HG02588 (cell line): ENCODE measurements at regions not wholly inside any gene's neighbourhood (a gene's known extent, or its start where the extent isn't known, plus 50 kb on each side); places are given as distances from the start of the nearest gene placed in this dataset.
"Not testable (repeated sequence)": the region's sequence is repeated elsewhere in the genome, so short reads cannot be mapped to it uniquely, and the experiment has no call there.

Experiments
- ATAC-seq: cut with Tn5 transposase; IDR thresholded peaks from one replicate; pipeline ENCODE4 v1.9.1; 2021; ENCODE audit warnings: mild to moderate bottlenecking, moderate library complexity; ENCODE audit not compliant: unreplicated experiment

- no peak for ATAC-seq
These were observed 405.8 kb downstream of the TMEM182 start for GRCh38 chr2:103167599-103167998.

GRCh38 chr2:103169861-103170260 lies 408.0 kb downstream of the TMEM182 start:
- ATAC-seq, result no peak

- ATAC-seq, result no peak
These were observed 411.0 kb downstream of the TMEM182 start for GRCh38 chr2:103172821-103173220.

DNA sequence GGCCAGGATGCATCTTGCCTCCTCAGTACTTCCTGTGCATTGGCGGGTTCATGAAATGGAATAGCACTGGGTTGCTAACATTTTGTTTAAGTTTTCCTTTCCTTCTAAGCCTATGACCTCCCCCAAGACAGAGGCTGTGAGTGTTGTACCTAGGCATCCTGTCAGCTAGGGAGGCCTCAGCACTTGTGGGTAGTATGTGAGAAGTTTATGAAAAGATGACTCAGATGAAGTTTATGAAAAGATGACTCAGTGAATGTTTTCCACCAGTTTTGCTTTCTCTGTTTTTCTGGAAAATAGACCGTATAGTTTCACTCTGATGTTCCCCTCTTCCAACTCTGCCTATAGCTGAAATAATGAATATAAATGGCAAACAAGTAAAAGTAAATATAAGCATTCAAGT lies 412.9 kb downstream of the TMEM182 start:
- no peak for ATAC-seq

GRCh38 chr2:103176294-103176915 lies 414.6 kb downstream of the TMEM182 start:
- no peak for ATAC-seq

DNA sequence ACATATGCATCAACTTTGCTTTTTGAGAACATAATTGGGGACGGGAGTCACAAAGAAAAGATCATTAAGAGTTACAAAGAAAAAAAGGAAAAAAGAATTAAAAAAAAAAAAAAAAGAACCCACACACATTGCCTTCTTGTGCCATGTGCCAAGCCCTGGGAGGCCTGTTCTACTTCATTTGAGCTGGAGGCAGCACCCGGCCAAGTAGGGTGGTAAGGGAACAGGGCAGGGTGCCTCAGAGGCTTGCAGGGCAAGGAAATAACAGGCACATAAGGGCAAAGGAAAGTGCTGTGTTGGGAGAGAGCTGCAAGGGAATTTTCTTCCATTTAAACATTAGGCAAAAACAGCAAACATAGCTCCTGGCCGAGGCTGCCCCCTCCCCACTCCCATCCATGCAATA lies 418.0 kb downstream of the TMEM182 start:
- no peak for ATAC-seq

- no peak for ATAC-seq
These were observed 421.2 kb downstream of the TMEM182 start for GRCh38 chr2:103183061-103183460.

GRCh38 chr2:103196802-103197201 lies 435.0 kb downstream of the TMEM182 start:
- ATAC-seq, result no peak

DNA sequence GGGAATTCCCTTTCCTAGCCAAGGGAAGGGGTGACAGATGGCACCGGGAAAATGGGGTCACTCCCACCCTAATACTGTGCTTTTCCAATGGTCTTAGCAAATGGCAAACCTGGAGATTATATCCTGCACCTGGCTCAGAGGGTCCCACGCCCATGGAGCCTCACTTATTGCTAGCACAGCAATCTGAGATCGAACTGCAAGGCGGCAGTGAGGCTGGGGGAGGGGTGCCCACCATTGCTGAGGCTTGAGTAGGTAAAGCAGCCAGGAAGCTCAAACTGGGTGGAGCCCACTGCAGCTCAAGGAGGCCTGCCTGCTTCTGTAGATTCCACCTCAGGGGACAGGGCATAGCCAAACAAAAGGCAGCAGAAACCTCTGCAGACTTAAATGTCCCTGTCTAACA lies 438.9 kb downstream of the TMEM182 start:
- not testable (repeated sequence) for ATAC-seq

GRCh38 chr2:103208916-103209315 lies 447.1 kb downstream of the TMEM182 start:
- no peak for ATAC-seq

- no peak for ATAC-seq
These were observed 451.3 kb downstream of the TMEM182 start for GRCh38 chr2:103213028-103213542.

GRCh38 chr2:103218516-103218915 lies 456.7 kb downstream of the TMEM182 start:
- no peak for ATAC-seq

DNA sequence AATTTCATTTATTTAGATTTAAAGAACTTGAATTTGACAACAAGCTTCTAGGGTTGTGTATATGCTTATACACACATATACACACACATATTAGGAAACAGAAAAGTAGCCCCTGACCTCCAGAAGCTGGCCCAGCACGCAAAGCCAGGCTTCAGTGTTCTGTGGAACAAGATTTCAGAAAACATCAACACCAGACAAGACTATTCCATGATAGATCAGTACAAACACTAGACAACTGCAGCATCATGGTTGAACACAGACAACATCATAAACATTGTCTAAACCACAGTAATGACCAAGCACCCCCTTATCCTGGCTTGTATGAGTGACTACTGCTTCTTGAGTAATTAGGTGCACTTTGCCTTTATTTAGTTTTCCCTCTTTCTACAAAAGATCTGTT lies 457.6 kb downstream of the TMEM182 start:
- no peak for ATAC-seq

GRCh38 chr2:103222969-103223368 lies 461.1 kb downstream of the TMEM182 start:
- ATAC-seq, result no peak

- no peak for ATAC-seq
These were observed 469.0 kb downstream of the TMEM182 start for GRCh38 chr2:103230796-103231195.

DNA sequence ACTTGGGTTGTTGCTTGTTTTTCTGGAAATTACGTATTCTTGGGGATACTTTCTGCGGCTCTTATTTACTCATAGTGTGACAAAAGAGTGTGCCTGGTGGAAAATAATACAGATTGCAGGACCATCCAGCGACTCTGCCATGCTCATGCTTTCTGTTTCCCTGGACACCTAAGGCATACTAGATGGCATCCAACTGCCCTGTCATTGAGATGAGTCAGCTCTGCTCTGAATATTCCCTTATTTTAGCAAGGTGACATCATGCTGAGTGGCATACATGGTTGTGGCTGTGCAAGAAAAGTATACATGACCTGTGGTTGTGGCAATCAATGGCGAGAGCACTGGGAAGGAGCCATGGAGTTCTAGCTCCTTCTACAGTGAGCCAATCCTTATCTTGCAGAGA lies 471.0 kb downstream of the TMEM182 start:
- ATAC-seq, result no peak

GRCh38 chr2:103233691-103234090 lies 471.9 kb downstream of the TMEM182 start:
- ATAC-seq, result no peak

GRCh38 chr2:103235283-103235682 lies 473.5 kb downstream of the TMEM182 start:
- ATAC-seq, result no peak

- no peak for ATAC-seq
These were observed 487.6 kb downstream of the TMEM182 start for GRCh38 chr2:103249462-103249861.

DNA sequence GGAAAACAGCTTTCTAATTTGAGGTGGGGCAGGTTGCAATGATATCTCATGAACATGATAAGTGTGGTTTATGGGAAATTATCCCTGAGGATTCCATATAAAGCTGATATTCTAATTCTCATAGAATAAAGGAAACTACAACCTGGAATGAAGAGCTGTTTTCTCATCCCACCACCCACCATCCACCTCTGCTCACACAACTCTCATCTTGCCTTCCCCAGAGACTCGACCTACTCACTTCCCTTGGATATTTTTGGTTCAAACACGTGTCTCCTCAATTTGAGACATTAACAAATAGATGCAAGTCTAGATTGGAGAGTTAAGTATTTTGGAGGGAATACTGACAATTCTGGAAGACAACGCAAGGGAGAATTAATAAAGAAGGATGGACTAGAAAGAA lies 490.9 kb downstream of the TMEM182 start:
- ATAC-seq, result no peak

GRCh38 chr2:103254611-103255010 lies 492.8 kb downstream of the TMEM182 start:
- ATAC-seq, result no peak

DNA sequence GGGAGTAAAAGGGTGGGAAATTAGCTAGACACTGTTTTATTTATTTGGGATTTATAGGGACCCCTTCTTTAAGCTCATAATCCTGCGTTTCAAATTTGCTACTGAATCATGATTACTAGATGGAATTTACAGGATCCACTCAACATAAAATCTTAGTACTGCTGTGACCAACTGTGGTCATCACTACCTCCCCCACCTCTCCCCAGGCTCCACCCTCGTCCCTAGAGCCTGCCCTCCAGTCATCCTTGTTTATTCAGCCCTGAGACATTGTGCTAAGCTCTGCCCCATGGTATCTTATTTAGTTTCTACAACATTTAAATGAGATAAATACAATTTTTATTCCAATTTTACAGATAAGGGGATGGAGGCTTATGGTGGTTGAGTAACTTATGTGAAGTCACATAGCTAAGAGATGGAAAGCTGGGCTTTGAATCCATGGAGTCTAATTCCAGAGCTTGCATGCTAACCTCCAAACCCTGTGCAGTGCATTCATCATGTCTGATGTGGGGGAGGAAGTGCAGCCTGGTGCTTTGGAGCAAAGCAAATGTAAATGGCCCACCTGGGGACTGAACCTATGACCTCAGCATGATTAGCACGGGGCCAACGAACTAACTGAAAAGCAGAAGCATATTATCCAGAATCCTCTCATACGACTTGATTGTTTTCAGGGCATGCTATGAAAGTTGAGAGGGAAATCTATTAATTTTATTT lies 502.4 kb downstream of the TMEM182 start:
- ATAC-seq, result no peak

- no peak for ATAC-seq
These were observed 503.7 kb downstream of the TMEM182 start for GRCh38 chr2:103265521-103265920.
